WTC11 (cell line): ENCODE measurements at regions not wholly inside any gene's neighbourhood (a gene's known extent, or its start where the extent isn't known, plus 50 kb on each side); places are given as distances from the start of the nearest gene placed in this dataset.

ENCODE experiments used
- ATAC-seq: fragments of 200-7000 bp; cut with Tn5 transposase; 2 replicates; pipeline ENCODE4 v1.10.0; 2021; ENCODE audit warnings: mild to moderate bottlenecking, moderate library complexity
- CTCF ChIA-PET: fragments of 300-600 bp; sonication (Branson Sonifier 250); formaldehyde crosslinking; loops from one replicate; lab custom pipeline; 2021; ENCODE audit warnings: antibody characterized with exemption; lab: Charles Lee
- POLR2A ChIA-PET: fragments of 350-600 bp; sonication (Branson Sonifier 250); formaldehyde crosslinking; loops from one replicate; lab custom pipeline; 2021; ENCODE audit warnings: antibody characterized with exemption; lab: Charles Lee
- DNase-seq: peaks from one replicate; pipeline ENCODE4 v3.0.0; 2021; ENCODE audit warnings: low spot score
- H3K27ac Mint-ChIP-seq: 2 replicates; pipeline ENCODE4 v1.8.0; 2021; ENCODE audit warnings: mixed read lengths
- H3K27me3 Mint-ChIP-seq: 2 replicates; pipeline ENCODE4 v1.8.0; 2021; ENCODE audit warnings: low read depth, mild to moderate bottlenecking, moderate library complexity, mixed read lengths
- H3K36me3 Mint-ChIP-seq: 2 replicates; pipeline ENCODE4 v1.8.0; 2021; ENCODE audit warnings: mixed read lengths
- H3K4me1 Mint-ChIP-seq: 2 replicates; pipeline ENCODE4 v1.8.0; 2022; ENCODE audit warnings: mixed read lengths
- H3K4me3 Mint-ChIP-seq: 2 replicates; pipeline ENCODE4 v1.8.0; 2021; ENCODE audit warnings: mild to moderate bottlenecking, moderate library complexity, mixed read lengths
- H3K9me3 Mint-ChIP-seq: 2 replicates; pipeline ENCODE4 v1.8.0; 2021; ENCODE audit warnings: mixed read lengths
- CBFB ChIP-seq: sonication (generic); formaldehyde crosslinking; IDR thresholded peaks from 2 replicates; pipeline ENCODE4 v1.8.1; 2022; ENCODE audit warnings: mild to moderate bottlenecking, low read depth, missing genetic modification reagents
- E2F4 ChIP-seq: sonication (generic); formaldehyde crosslinking; IDR thresholded peaks from 2 replicates; pipeline ENCODE4 v1.8.1; 2022; ENCODE audit warnings: low read depth, mild to moderate bottlenecking, moderate library complexity, missing genetic modification reagents, borderline replicate concordance
- EMX1 ChIP-seq: fragments of 250-450 bp; sonication (Bioruptor Pico); IDR thresholded peaks from 2 replicates; pipeline ENCODE4 v1.8.0; 2021; ENCODE audit warnings: mild to moderate bottlenecking
- FOXP1 ChIP-seq: sonication (generic); formaldehyde crosslinking; IDR thresholded peaks from 2 replicates; pipeline ENCODE4 v1.8.0; 2022; ENCODE audit warnings: missing genetic modification reagents, mild to moderate bottlenecking, moderate library complexity, borderline replicate concordance
- HMGA2 ChIP-seq: fragments of 250-450 bp; sonication (Bioruptor Pico); IDR thresholded peaks from 2 replicates; pipeline ENCODE4 v1.4.0; 2021; ENCODE audit warnings: mild to moderate bottlenecking, moderate library complexity
- KAT7 ChIP-seq: sonication (generic); formaldehyde crosslinking; IDR thresholded peaks from 2 replicates; pipeline ENCODE4 v1.8.1; 2023; ENCODE audit warnings: missing genetic modification reagents, mild to moderate bottlenecking, borderline replicate concordance
- MXD4 ChIP-seq: fragments of 250-450 bp; sonication (Bioruptor Pico); IDR thresholded peaks from 2 replicates; pipeline ENCODE4 v1.8.0; 2021; ENCODE audit warnings: mild to moderate bottlenecking, moderate library complexity, borderline replicate concordance
- NR2C2 ChIP-seq: sonication (generic); formaldehyde crosslinking; IDR thresholded peaks from 2 replicates; pipeline ENCODE4 v1.8.0; 2022; ENCODE audit warnings: mild to moderate bottlenecking, missing genetic modification reagents
- NR3C1 ChIP-seq: sonication (generic); formaldehyde crosslinking; conservative IDR thresholded peaks from 2 replicates; pipeline ENCODE4 v1.8.1; 2023; ENCODE audit warnings: low read depth, mild to moderate bottlenecking, missing genetic modification reagents
- PRRX2 ChIP-seq: fragments of 250-450 bp; sonication (Bioruptor Pico); IDR thresholded peaks from 2 replicates; pipeline ENCODE4 v1.8.0; 2021; ENCODE audit warnings: mild to moderate bottlenecking
- TCF7 ChIP-seq: sonication (generic); formaldehyde crosslinking; IDR thresholded peaks from 2 replicates; pipeline ENCODE4 v1.8.0; 2022; ENCODE audit warnings: mild to moderate bottlenecking, low read depth, missing genetic modification reagents, moderate library complexity
- ZBTB21 ChIP-seq: sonication (generic); formaldehyde crosslinking; IDR thresholded peaks from 2 replicates; pipeline ENCODE4 v1.8.1; 2023; ENCODE audit warnings: mild to moderate bottlenecking, missing genetic modification reagents, borderline replicate concordance
- ZNF263 ChIP-seq: sonication (generic); formaldehyde crosslinking; IDR thresholded peaks from 2 replicates; pipeline ENCODE4 v1.8.1; 2022; ENCODE audit warnings: low read depth, mild to moderate bottlenecking, moderate library complexity, missing genetic modification reagents
- TF ChIP-seq, protein P1 (sequence below): fragments of 250-450 bp; sonication (Bioruptor Pico); IDR thresholded peaks from 2 replicates; pipeline ENCODE4 v1.9.0; 2021; ENCODE audit warnings: mild to moderate bottlenecking, borderline replicate concordance
- TF ChIP-seq, protein P2 (sequence below): sonication (generic); formaldehyde crosslinking; IDR thresholded peaks from 2 replicates; pipeline ENCODE4 v1.8.0; 2022; ENCODE audit warnings: missing genetic modification reagents
- TF ChIP-seq, protein P3 (sequence below): fragments of 250-450 bp; sonication (Bioruptor Pico); conservative IDR thresholded peaks from 2 replicates; pipeline ENCODE4 v1.9.0; 2021; ENCODE audit warnings: mild to moderate bottlenecking

DNA sequence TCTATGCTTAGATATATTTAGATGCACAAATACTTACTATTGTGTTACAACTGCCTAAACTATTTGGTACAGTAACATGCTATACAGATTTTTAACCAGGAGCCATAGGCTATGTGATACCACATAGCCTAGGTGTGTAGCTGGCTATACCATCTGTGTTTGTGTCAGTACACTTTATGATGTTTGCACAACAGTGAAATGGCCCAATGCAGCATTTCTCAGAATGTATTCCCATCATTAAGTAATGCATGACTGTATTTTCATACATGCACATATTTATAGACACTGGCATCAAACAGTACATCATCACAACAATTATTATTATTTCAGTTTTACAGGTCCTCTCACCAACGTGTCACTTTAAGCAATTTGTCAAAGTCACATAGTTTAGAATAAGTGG is 979.5 kb upstream of the TENM4 start:
- H3K4me3 Mint-ChIP-seq = no peak overlapping the region
- no peaks in the 10 kb centered on the region for H3K9me3 Mint-ChIP-seq
- no peak overlapping the region for H3K27ac Mint-ChIP-seq
- TF ChIP-seq ZBTB21 (CRISPR knock-in tag) (no peak), TCF7 (CRISPR knock-in tag) (no peak), NR2C2 (CRISPR knock-in tag) (no peak), ZNF263 (CRISPR knock-in tag) (no peak), PRRX2 (CRISPR knock-in tag) (no peak)
- TF ChIP-seq, protein P1, sequence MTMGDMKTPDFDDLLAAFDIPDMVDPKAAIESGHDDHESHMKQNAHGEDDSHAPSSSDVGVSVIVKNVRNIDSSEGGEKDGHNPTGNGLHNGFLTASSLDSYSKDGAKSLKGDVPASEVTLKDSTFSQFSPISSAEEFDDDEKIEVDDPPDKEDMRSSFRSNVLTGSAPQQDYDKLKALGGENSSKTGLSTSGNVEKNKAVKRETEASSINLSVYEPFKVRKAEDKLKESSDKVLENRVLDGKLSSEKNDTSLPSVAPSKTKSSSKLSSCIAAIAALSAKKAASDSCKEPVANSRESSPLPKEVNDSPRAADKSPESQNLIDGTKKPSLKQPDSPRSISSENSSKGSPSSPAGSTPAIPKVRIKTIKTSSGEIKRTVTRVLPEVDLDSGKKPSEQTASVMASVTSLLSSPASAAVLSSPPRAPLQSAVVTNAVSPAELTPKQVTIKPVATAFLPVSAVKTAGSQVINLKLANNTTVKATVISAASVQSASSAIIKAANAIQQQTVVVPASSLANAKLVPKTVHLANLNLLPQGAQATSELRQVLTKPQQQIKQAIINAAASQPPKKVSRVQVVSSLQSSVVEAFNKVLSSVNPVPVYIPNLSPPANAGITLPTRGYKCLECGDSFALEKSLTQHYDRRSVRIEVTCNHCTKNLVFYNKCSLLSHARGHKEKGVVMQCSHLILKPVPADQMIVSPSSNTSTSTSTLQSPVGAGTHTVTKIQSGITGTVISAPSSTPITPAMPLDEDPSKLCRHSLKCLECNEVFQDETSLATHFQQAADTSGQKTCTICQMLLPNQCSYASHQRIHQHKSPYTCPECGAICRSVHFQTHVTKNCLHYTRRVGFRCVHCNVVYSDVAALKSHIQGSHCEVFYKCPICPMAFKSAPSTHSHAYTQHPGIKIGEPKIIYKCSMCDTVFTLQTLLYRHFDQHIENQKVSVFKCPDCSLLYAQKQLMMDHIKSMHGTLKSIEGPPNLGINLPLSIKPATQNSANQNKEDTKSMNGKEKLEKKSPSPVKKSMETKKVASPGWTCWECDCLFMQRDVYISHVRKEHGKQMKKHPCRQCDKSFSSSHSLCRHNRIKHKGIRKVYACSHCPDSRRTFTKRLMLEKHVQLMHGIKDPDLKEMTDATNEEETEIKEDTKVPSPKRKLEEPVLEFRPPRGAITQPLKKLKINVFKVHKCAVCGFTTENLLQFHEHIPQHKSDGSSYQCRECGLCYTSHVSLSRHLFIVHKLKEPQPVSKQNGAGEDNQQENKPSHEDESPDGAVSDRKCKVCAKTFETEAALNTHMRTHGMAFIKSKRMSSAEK (CRISPR knock-in tag) = no peak
- H3K4me1 Mint-ChIP-seq = peaks cover 4% of the 10 kb centered on the region; the same call in 1 of the 2 replicates
- no peaks in the 10 kb centered on the region for H3K36me3 Mint-ChIP-seq
- ChIA-PET POLR2A (no interaction called here), CTCF (no interaction called here)
- DNase-seq = no peak
- no peaks in the 10 kb centered on the region for H3K27me3 Mint-ChIP-seq
- no peak for ATAC-seq

- H3K27me3 Mint-ChIP-seq = no peaks in the 10 kb centered on the region
- ATAC-seq = no peak
- DNase-seq = no peak
- H3K36me3 Mint-ChIP-seq = no peaks in the 10 kb centered on the region
- H3K4me3 Mint-ChIP-seq = no peak overlapping the region
- H3K4me1 Mint-ChIP-seq = peaks cover 14% of the 10 kb centered on the region
- no peak overlapping the region for H3K27ac Mint-ChIP-seq
- no peaks in the 10 kb centered on the region for H3K9me3 Mint-ChIP-seq
- CTCF ChIA-PET = no interaction called here
- TF ChIP-seq EMX1 (CRISPR knock-in tag) (no peak), KAT7 (no peak), E2F4 (CRISPR knock-in tag) (no peak), NR3C1 (CRISPR knock-in tag) (no peak), MXD4 (CRISPR knock-in tag) (no peak), HMGA2 (CRISPR knock-in tag) (no peak), FOXP1 (CRISPR knock-in tag) (no peak), CBFB (CRISPR knock-in tag) (no peak)
- TF ChIP-seq, protein P2, sequence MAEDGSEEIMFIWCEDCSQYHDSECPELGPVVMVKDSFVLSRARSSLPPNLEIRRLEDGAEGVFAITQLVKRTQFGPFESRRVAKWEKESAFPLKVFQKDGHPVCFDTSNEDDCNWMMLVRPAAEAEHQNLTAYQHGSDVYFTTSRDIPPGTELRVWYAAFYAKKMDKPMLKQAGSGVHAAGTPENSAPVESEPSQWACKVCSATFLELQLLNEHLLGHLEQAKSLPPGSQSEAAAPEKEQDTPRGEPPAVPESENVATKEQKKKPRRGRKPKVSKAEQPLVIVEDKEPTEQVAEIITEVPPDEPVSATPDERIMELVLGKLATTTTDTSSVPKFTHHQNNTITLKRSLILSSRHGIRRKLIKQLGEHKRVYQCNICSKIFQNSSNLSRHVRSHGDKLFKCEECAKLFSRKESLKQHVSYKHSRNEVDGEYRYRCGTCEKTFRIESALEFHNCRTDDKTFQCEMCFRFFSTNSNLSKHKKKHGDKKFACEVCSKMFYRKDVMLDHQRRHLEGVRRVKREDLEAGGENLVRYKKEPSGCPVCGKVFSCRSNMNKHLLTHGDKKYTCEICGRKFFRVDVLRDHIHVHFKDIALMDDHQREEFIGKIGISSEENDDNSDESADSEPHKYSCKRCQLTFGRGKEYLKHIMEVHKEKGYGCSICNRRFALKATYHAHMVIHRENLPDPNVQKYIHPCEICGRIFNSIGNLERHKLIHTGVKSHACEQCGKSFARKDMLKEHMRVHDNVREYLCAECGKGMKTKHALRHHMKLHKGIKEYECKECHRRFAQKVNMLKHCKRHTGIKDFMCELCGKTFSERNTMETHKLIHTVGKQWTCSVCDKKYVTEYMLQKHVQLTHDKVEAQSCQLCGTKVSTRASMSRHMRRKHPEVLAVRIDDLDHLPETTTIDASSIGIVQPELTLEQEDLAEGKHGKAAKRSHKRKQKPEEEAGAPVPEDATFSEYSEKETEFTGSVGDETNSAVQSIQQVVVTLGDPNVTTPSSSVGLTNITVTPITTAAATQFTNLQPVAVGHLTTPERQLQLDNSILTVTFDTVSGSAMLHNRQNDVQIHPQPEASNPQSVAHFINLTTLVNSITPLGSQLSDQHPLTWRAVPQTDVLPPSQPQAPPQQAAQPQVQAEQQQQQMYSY = no peak
- TF ChIP-seq, protein P3, sequence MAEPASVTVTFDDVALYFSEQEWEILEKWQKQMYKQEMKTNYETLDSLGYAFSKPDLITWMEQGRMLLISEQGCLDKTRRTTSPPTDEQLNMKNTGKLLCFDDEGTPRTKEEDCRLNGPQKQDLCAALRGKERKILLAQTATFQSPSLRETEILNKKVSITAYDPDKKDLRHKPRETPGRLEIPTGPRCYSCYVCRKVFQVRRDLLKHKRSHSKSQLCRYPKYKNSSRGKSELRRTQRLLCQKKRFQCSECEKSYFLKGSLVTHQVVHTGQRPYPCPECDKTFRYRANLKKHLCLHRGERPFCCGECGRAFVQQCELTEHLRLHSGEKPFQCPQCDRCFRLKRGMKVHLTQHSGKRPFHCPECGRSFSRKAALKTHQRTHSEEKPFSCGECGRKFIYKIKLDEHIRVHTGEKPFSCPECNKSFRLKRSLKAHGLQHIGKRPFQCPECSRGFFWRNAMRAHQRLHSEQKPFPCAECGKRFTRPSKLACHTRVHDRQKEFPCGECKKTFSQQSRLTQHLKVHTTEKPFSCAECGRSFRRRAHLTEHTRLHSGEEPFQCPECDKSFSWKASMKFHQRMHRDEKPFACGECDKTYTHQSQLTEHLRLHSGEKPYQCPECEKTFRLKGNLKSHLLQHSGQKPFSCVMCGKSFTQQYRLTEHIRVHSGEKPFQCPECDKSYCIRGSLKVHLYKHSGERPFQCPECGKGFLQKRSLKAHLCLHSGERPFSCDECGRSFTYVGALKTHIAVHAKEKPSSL (CRISPR knock-in tag) = no peak
- TF ChIP-seq, all 79 proteins: peak for 0
- POLR2A ChIA-PET = no interaction called here
These were observed 976.9 kb upstream of the TENM4 start for GRCh38 chr11:80417681-80418080.
